ENCODE measurements at regions not wholly inside any gene's neighbourhood (a gene's known extent, or its start where the extent isn't known, plus 50 kb on each side); places are given as distances from the start of the nearest gene placed in this dataset.

- TF ChIP-seq, protein P1, sequence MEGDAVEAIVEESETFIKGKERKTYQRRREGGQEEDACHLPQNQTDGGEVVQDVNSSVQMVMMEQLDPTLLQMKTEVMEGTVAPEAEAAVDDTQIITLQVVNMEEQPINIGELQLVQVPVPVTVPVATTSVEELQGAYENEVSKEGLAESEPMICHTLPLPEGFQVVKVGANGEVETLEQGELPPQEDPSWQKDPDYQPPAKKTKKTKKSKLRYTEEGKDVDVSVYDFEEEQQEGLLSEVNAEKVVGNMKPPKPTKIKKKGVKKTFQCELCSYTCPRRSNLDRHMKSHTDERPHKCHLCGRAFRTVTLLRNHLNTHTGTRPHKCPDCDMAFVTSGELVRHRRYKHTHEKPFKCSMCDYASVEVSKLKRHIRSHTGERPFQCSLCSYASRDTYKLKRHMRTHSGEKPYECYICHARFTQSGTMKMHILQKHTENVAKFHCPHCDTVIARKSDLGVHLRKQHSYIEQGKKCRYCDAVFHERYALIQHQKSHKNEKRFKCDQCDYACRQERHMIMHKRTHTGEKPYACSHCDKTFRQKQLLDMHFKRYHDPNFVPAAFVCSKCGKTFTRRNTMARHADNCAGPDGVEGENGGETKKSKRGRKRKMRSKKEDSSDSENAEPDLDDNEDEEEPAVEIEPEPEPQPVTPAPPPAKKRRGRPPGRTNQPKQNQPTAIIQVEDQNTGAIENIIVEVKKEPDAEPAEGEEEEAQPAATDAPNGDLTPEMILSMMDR (IDR thresholded peaks at IDR 0.05; ENCODE audit: low read length): no peak
- TF ChIP-seq EZH2 (optimal IDR thresholded peaks at IDR 0.05; ENCODE audit: low read depth, low read length) (no peak), EZH2phosphoT487 (IDR thresholded peaks at IDR 0.05; ENCODE audit: low read length) (no peak)
These were observed 937.4 kb upstream of the NRXN1 start for GRCh38 chr2:51969347-51969746.
